ENCODE measurements at regions not wholly inside any gene's neighbourhood (a gene's known extent, or its start where the extent isn't known, plus 50 kb on each side); places are given as distances from the start of the nearest gene placed in this dataset.

DNA sequence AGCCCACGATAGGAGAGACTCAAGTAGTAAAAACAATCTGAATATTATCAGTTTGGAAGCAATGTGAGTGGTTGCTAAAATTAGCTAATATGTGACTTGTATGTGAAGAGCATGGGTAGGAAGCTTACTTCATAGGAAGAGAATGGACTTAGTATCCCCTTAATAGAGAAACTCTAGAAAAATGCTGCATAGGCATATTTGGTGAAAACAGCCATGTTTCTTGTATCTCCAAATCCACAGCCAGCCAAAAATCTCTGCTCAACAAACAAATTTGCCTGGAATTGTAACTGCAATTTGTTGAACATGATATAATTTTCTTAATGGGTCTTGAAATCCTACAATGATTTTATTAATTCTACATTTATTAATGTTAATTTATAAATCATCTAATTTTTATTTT, 1252.9 kb upstream of the TMEM132C start:
- H3K4me1 ChIP-seq, result peaks cover 0 to under 1% (median 0%) of the 10 kb centered on the region in 4 donors
- no peaks in the 10 kb centered on the region for H3K36me3 ChIP-seq
- intact Hi-C loops (cut with DNase I), result no loop called here
- H3K27me3 ChIP-seq, result no peaks in the 10 kb centered on the region
- TF ChIP-seq POLR2AphosphoS5 (IDR thresholded peaks at IDR 0.05), result no peak
- no peak for TF ChIP-seq EP300 (IDR thresholded peaks at IDR 0.05)
- TF ChIP-seq, protein P1, sequence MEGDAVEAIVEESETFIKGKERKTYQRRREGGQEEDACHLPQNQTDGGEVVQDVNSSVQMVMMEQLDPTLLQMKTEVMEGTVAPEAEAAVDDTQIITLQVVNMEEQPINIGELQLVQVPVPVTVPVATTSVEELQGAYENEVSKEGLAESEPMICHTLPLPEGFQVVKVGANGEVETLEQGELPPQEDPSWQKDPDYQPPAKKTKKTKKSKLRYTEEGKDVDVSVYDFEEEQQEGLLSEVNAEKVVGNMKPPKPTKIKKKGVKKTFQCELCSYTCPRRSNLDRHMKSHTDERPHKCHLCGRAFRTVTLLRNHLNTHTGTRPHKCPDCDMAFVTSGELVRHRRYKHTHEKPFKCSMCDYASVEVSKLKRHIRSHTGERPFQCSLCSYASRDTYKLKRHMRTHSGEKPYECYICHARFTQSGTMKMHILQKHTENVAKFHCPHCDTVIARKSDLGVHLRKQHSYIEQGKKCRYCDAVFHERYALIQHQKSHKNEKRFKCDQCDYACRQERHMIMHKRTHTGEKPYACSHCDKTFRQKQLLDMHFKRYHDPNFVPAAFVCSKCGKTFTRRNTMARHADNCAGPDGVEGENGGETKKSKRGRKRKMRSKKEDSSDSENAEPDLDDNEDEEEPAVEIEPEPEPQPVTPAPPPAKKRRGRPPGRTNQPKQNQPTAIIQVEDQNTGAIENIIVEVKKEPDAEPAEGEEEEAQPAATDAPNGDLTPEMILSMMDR (IDR thresholded peaks at IDR 0.05), result no peak
- no peak for TF ChIP-seq POLR2A (IDR thresholded peaks at IDR 0.05; ENCODE audit: low read depth)
- no peak overlapping the region for H3K27ac ChIP-seq (replicated peaks in 1 of 4)
- WGBS, result 45% methylated on average over 1 of the region's 1 CpG
- H3K9me3 ChIP-seq, result no peaks in the 10 kb centered on the region
- DNase-seq (ENCODE audit: extremely low spot score), result no peak
- no peak overlapping the region for H3K4me3 ChIP-seq

DNA sequence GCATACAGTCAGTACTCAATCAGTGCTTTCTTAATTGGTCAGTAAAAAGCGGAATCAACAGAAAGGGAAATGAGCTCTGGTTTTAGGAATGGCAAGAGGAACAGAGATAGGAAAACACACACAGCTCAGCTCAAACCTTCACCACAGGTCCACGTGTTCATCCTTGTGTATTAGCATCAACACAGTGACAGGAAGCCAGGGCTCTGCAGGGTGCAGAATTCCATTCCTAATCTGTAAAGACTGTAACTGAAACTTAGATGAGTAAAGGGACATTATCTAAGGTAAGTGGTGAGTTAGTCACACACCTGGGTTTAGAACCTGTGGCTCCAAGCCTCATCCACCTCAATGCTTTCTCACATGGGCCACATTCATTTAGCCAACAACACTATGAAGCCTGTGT, 1242.2 kb upstream of the TMEM132C start:
- Histone ChIP-seq H3K4me3 (no peak overlapping the region), H3K4me1 (no peaks in the 10 kb centered on the region), H3K27ac (replicated peaks in 1 of 4) (no peak overlapping the region), H3K9me3 (no peaks in the 10 kb centered on the region), H3K36me3 (no peaks in the 10 kb centered on the region), H3K27me3 (peaks cover 0 to 7% (median 0%) of the 10 kb centered on the region in 4 donors)
- DNase-seq (ENCODE audit: extremely low spot score), result no peak
- TF ChIP-seq POLR2AphosphoS5 (IDR thresholded peaks at IDR 0.05), result no peak
- TF ChIP-seq POLR2A (IDR thresholded peaks at IDR 0.05; ENCODE audit: low read depth), result no peak
- TF ChIP-seq, protein P1 (IDR thresholded peaks at IDR 0.05), result no peak
- TF ChIP-seq EP300 (IDR thresholded peaks at IDR 0.05), result no peak
- WGBS, result 67% methylated on average over 2 of the region's 2 CpGs
- intact Hi-C loops (cut with DNase I), result no loop called here

DNA sequence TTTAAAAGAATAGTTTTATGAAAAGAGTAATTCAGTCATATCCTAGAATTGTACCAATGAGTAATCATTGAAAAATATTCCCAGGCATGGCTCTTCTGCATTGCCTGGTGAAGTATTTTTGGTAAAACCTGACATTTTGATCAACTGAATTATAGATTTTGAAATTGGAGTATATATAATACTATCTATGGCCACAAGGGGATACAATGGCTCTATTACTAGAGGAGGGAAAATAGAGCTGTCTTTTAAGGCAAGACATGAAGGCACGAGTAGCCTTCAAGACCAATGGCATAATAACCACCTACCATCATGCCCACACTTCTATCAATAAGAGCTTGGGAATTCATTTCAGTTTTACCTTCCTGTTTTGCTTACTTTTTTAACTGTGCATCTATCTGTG, 1241.4 kb upstream of the TMEM132C start:
- TF ChIP-seq POLR2AphosphoS5 (IDR thresholded peaks at IDR 0.05) (no peak), POLR2A (IDR thresholded peaks at IDR 0.05; ENCODE audit: low read depth) (no peak), EP300 (IDR thresholded peaks at IDR 0.05) (no peak)
- TF ChIP-seq, protein P1 (IDR thresholded peaks at IDR 0.05), result no peak
- Histone ChIP-seq H3K9me3 (no peaks in the 10 kb centered on the region), H3K4me3 (no peak overlapping the region), H3K36me3 (no peaks in the 10 kb centered on the region), H3K4me1 (no peaks in the 10 kb centered on the region), H3K27me3 (peaks cover 0 to 7% (median 0%) of the 10 kb centered on the region in 4 donors), H3K27ac (replicated peaks in 1 of 4) (no peak overlapping the region)
- no peak for DNase-seq (ENCODE audit: extremely low spot score)
- WGBS, result 29% methylated on average over 1 of the region's 1 CpG
- intact Hi-C loops (cut with DNase I), result no loop called here

GRCh38 chr12:127035011-127035879, 1231.7 kb upstream of the TMEM132C start:
- intact Hi-C loops (cut with DNase I), result no loop called here
- Histone ChIP-seq H3K4me1 (no peaks in the 10 kb centered on the region), H3K27ac (replicated peaks in 1 of 4) (no peak overlapping the region), H3K27me3 (peaks cover 0 to 5% (median 0%) of the 10 kb centered on the region in 4 donors), H3K36me3 (no peaks in the 10 kb centered on the region), H3K9me3 (no peaks in the 10 kb centered on the region), H3K4me3 (no peak overlapping the region)
- 91% methylated on average over 11 of the region's 11 CpGs for WGBS
- TF ChIP-seq EP300 (IDR thresholded peaks at IDR 0.05), result no peak
- no peak for TF ChIP-seq POLR2A (IDR thresholded peaks at IDR 0.05; ENCODE audit: low read depth)
- no peak for TF ChIP-seq POLR2AphosphoS5 (IDR thresholded peaks at IDR 0.05)
- TF ChIP-seq, protein P1 (IDR thresholded peaks at IDR 0.05), result no peak
- no peak for DNase-seq (ENCODE audit: extremely low spot score)
